CD4-positive, alpha-beta memory T cell (primary cell): ENCODE measurements at regions not wholly inside any gene's neighbourhood (a gene's known extent, or its start where the extent isn't known, plus 50 kb on each side); places are given as distances from the start of the nearest gene placed in this dataset.
A peak's percentile ranks its signal among the peaks of the same experiment; 100 is the strongest.
"Not testable (repeated sequence)": the region's sequence is repeated elsewhere in the genome, so short reads cannot be mapped to it uniquely, and the experiment has no call there.

ENCODE experiments used
- CTCF ChIA-PET: fragments of 350-600 bp; sonication (Branson Sonifier 250); formaldehyde crosslinking; loops from one replicate; lab custom pipeline; 2021; ENCODE audit warnings: inconsistent platforms; ENCODE audit not compliant: partially characterized antibody; lab: Charles Lee
- POLR2A ChIA-PET: fragments of 350-600 bp; sonication (Branson Sonifier 250); formaldehyde crosslinking; loops from one replicate; lab custom pipeline; 2021; ENCODE audit not compliant: partially characterized antibody; lab: Charles Lee
- DNase-seq, 5 donors: peaks; one replicate each; pipeline versions ENCODE4 v3.0.0 to v3.0.0-alpha.2; 2020 to 2022; ENCODE audit warnings: mixed read lengths in 1 of 5
- H3K27ac ChIP-seq: one replicate; pipeline ENCODE4 v1.7.0; 2013; ENCODE audit warnings: low read depth, low read length
- H3K27me3 ChIP-seq: 2 replicates; pipeline ENCODE4 v1.7.0; 2013; ENCODE audit warnings: mild to moderate bottlenecking, low read length, moderate library complexity; ENCODE audit not compliant: insufficient read depth
- H3K36me3 ChIP-seq: 2 replicates; pipeline ENCODE4 v1.7.0; 2013; ENCODE audit warnings: mild to moderate bottlenecking, low read length, moderate library complexity; ENCODE audit not compliant: insufficient read depth
- H3K4me1 ChIP-seq: 2 replicates; pipeline ENCODE4 v1.7.0; 2013; ENCODE audit warnings: mild to moderate bottlenecking, low read length, moderate library complexity; ENCODE audit not compliant: insufficient read depth
- H3K4me3 ChIP-seq, 2 donors: one replicate each; pipeline ENCODE4 v1.7.0; 2013; ENCODE audit warnings: low read length in 2 of 2, mild to moderate bottlenecking in 1 of 2
- H3K9me3 ChIP-seq, 2 donors: one replicate each; pipeline ENCODE4 v1.7.0; 2013; ENCODE audit warnings: low read length in 2 of 2, control low read depth in 1 of 2; ENCODE audit not compliant: control insufficient read depth in 1 of 2
- H3K27ac Mint-ChIP-seq, 7 donors: one replicate each; pipeline ENCODE4 v1.8.0; 2020 to 2021; ENCODE audit warnings: mixed read lengths in 7 of 7, mild to moderate bottlenecking in 6 of 7, inconsistent platforms in 3 of 7, moderate library complexity in 3 of 7
- H3K27me3 Mint-ChIP-seq, 2 donors: one replicate each; pipeline ENCODE4 v1.8.0; 2020 to 2021; ENCODE audit warnings: mixed read lengths in 2 of 2
- H3K36me3 Mint-ChIP-seq, 2 donors: one replicate each; pipeline ENCODE4 v1.8.0; 2020 to 2021; ENCODE audit warnings: mixed read lengths in 2 of 2, inconsistent platforms in 1 of 2, mild to moderate bottlenecking in 1 of 2
- H3K4me1 Mint-ChIP-seq, 4 donors: one replicate each; pipeline ENCODE4 v1.8.0; 2020 to 2021; ENCODE audit warnings: mixed read lengths in 4 of 4, mild to moderate bottlenecking in 1 of 4
- H3K4me3 Mint-ChIP-seq, 8 donors: one replicate each; pipeline ENCODE4 v1.8.0; 2020 to 2021; ENCODE audit warnings: mixed read lengths in 8 of 8, mild to moderate bottlenecking in 7 of 8, moderate library complexity in 6 of 8, inconsistent platforms in 3 of 8
- H3K9me3 Mint-ChIP-seq, 8 donors: one replicate each; pipeline ENCODE4 v1.8.0; 2020 to 2021; ENCODE audit warnings: mixed read lengths in 8 of 8, mild to moderate bottlenecking in 5 of 8, inconsistent platforms in 3 of 8, moderate library complexity in 1 of 8
- intact Hi-C: fragments of 100-400 bp; cut with micrococcal nuclease; formaldehyde crosslinking; loops from one replicate; pipeline ENCODE4 v1.15.1; 2023

- POLR2A ChIA-PET, H3K36me3 Mint-ChIP-seq, H3K4me3 ChIP-seq, H3K27ac Mint-ChIP-seq, DNase-seq, H3K36me3 ChIP-seq, H3K27ac ChIP-seq, H3K9me3 Mint-ChIP-seq, CTCF ChIA-PET, H3K27me3 ChIP-seq, H3K9me3 ChIP-seq, intact Hi-C loops, H3K27me3 Mint-ChIP-seq: not testable (repeated sequence)
- Mint-ChIP-seq H3K4me3 (peak overlapping the region in 1 of 8 donors; percentile 9), H3K4me1 (peaks cover 12 to 19% (median 16%) of the 10 kb centered on the region in 4 donors)
- H3K4me1 ChIP-seq = peaks cover 15% of the 10 kb centered on the region
These were observed 163.0 kb downstream of the PPIAL4G start for GRCh38 chr1:148320079-148320478.

DNA sequence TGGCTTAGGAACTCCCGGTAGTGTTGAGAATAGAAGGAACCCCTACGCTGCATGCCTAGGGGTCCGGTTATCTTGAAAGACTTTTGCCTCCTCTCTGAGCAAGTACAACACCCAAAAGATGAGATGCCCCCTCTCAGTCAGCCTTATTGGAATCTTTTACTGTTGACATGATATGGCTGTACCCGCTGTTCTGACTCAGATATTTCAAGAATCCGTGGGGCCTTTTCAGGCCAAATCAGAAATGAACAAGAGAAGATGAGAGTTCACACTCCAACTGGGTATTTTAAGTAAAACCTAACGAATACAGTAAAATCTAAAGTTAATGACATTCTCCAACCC, 164.2 kb downstream of the PPIAL4G start:
- peaks cover 12 to 19% (median 16%) of the 10 kb centered on the region in 4 donors for H3K4me1 Mint-ChIP-seq
- peak overlapping the region; percentile 75 to 99 (median 93) for H3K4me3 Mint-ChIP-seq
- intact Hi-C loops = no loop called here
- Histone ChIP-seq H3K36me3 (no peaks in the 10 kb centered on the region), H3K4me1 (peaks cover 15% of the 10 kb centered on the region), H3K9me3 (no peaks in the 10 kb centered on the region), H3K27me3 (no peaks in the 10 kb centered on the region), H3K27ac (no peak overlapping the region), H3K4me3 (peak overlapping the region in 1 of 2 donors; percentile 67)
- H3K27ac Mint-ChIP-seq = peak overlapping the region in 5 of 7 donors; percentile 34 to 78 (median 57)
- ChIA-PET CTCF (interaction anchor here (0.8 to 1.0 kb wide), 2 partner anchors 15 to 18 kb away, joined by 3 read pairs; no protein-coding TSS in a partner anchor), POLR2A (interaction anchor here (0.8 to 2.4 kb wide), 4 partner anchors 10 to 56 kb away, joined by 3 to 20 read pairs (median 7); no protein-coding TSS in a partner anchor)
- peaks cover 2 to 7% of the 10 kb centered on the region in 2 donors for H3K27me3 Mint-ChIP-seq
- DNase-seq = no peak
- no peaks in the 10 kb centered on the region for H3K36me3 Mint-ChIP-seq
- H3K9me3 Mint-ChIP-seq = peaks cover 0 to under 1% (median 0%) of the 10 kb centered on the region in 8 donors

DNA sequence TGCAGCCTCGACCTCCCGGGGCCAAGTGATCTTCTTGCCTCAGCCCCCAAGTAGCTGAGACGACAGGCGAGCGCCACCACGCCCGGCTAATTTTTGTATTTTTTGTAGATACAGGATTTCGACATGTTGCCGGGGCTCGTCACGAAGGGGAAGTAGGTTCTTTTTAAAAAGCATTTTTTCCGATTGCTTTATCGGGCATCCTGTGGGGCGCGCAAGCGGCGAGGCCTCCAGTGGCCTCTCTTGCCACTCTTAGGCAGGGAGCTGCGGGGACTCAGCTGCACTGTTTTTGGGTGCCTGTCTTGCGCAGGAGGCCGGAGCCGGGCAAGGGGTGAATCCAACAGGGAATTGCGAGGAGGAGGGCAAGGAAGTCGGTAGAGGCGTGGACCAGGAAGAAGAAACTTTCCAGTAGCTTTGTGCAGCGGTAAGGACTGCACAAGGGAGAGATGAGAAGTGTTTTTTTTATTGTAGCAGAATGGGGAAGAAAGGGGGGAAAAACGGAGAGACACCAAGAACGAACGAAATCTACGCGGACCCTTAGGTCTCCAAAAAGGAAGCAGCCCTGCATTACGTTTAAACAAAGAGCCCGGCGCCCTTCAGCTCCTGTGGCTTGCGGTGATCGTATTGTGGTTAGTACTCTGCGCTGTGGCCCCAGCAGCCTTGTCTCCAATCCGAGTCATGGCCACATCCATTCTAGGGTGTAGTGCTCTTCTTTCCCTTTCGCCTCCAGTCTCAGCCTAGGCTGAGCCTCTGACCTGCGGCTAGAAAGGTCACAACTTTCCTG, 164.8 kb downstream of the PPIAL4G start:
- Histone ChIP-seq H3K9me3 (no peaks in the 10 kb centered on the region), H3K4me1 (peaks cover 15% of the 10 kb centered on the region), H3K27me3 (no peaks in the 10 kb centered on the region), H3K4me3 (peak overlapping the region; percentile 49 to 67), H3K27ac (no peak overlapping the region), H3K36me3 (no peaks in the 10 kb centered on the region)
- DNase-seq = peak; percentile 55 to 72 (median 56)
- Mint-ChIP-seq H3K27me3 (peaks cover 2 to 7% of the 10 kb centered on the region in 2 donors), H3K36me3 (no peaks in the 10 kb centered on the region), H3K27ac (peak overlapping the region in 6 of 7 donors; percentile 13 to 84 (median 62)), H3K4me1 (peaks cover 12 to 19% (median 16%) of the 10 kb centered on the region in 4 donors), H3K4me3 (peak overlapping the region; percentile 75 to 99 (median 93)), H3K9me3 (peaks cover 0 to 2% (median 0%) of the 10 kb centered on the region in 8 donors)
- ChIA-PET CTCF (interaction anchor here (0.8 to 1.0 kb wide), 2 partner anchors 16 to 18 kb away, joined by 3 read pairs; no protein-coding TSS in a partner anchor), POLR2A (interaction anchor here (0.8 to 2.4 kb wide), 4 partner anchors 11 to 55 kb away, joined by 3 to 20 read pairs (median 7); no protein-coding TSS in a partner anchor)
- intact Hi-C loops = no loop called here

- Histone ChIP-seq H3K36me3 (no peaks in the 10 kb centered on the region), H3K4me1 (peaks cover 15% of the 10 kb centered on the region), H3K27ac (no peak overlapping the region), H3K4me3 (no peak overlapping the region), H3K27me3 (no peaks in the 10 kb centered on the region), H3K9me3 (no peaks in the 10 kb centered on the region)
- Mint-ChIP-seq H3K27me3 (peaks cover 7% of the 10 kb centered on the region in 2 donors), H3K4me1 (peaks cover 12 to 19% (median 16%) of the 10 kb centered on the region in 4 donors), H3K4me3 (peak overlapping the region; percentile 75 to 99 (median 93)), H3K27ac (peak overlapping the region in 1 of 7 donors; percentile 78), H3K9me3 (peaks cover 0 to 2% (median 0%) of the 10 kb centered on the region in 8 donors), H3K36me3 (no peaks in the 10 kb centered on the region)
- ChIA-PET CTCF (no interaction called here), POLR2A (interaction anchor here (2.4 kb wide), 1 partner anchor 17 kb away, joined by 20 read pairs; no protein-coding TSS in a partner anchor)
- intact Hi-C loops = no loop called here
- no peak for DNase-seq
These were observed 165.4 kb upstream of the NBPF11 start for GRCh38 chr1:148317288-148317985.

GRCh38 chr1:148315071-148315811, 163.2 kb upstream of the NBPF11 start:
- H3K4me3 Mint-ChIP-seq = no peak overlapping the region
- no peak for DNase-seq
- H3K27me3 ChIP-seq = peaks cover 11% of the 10 kb centered on the region
- POLR2A ChIA-PET = no interaction called here
- intact Hi-C loops = no loop called here
- H3K4me1 Mint-ChIP-seq = peaks cover 15 to 19% (median 18%) of the 10 kb centered on the region in 4 donors
- H3K27ac ChIP-seq = no peak overlapping the region
- no peaks in the 10 kb centered on the region for H3K9me3 ChIP-seq
- CTCF ChIA-PET = interaction anchor here (0.9 kb wide), 1 partner anchor 12 kb away, joined by 3 read pairs; no protein-coding TSS in a partner anchor
- H3K9me3 Mint-ChIP-seq = peaks cover 0 to 16% (median 11%) of the 10 kb centered on the region in 8 donors
- no peak overlapping the region for H3K27ac Mint-ChIP-seq
- peaks cover 23% of the 10 kb centered on the region in 2 donors for H3K27me3 Mint-ChIP-seq
- H3K4me1 ChIP-seq = peaks cover 15% of the 10 kb centered on the region
- H3K36me3 Mint-ChIP-seq = no peaks in the 10 kb centered on the region
- H3K36me3 ChIP-seq = no peaks in the 10 kb centered on the region
- no peak overlapping the region for H3K4me3 ChIP-seq

- Histone ChIP-seq H3K27me3 (peaks cover 38% of the 10 kb centered on the region), H3K27ac (no peak overlapping the region), H3K4me3 (no peak overlapping the region), H3K36me3 (no peaks in the 10 kb centered on the region), H3K9me3 (no peaks in the 10 kb centered on the region), H3K4me1 (no peaks in the 10 kb centered on the region)
- Mint-ChIP-seq H3K27ac (no peak overlapping the region), H3K27me3 (peaks cover 39 to 45% of the 10 kb centered on the region in 2 donors), H3K4me1 (peaks cover 0 to 4% (median 2%) of the 10 kb centered on the region in 4 donors), H3K36me3 (no peaks in the 10 kb centered on the region), H3K4me3 (no peak overlapping the region), H3K9me3 (peaks cover 0 to 16% (median 11%) of the 10 kb centered on the region in 8 donors)
- ChIA-PET POLR2A (no interaction called here), CTCF (no interaction called here)
- intact Hi-C loops = no loop called here
- no peak for DNase-seq
These were observed 158.7 kb upstream of the NBPF11 start for GRCh38 chr1:148310807-148311206.
